ENCODE measurements at regions not wholly inside any gene's neighbourhood (a gene's known extent, or its start where the extent isn't known, plus 50 kb on each side); places are given as distances from the start of the nearest gene placed in this dataset.
A peak's percentile ranks its signal among the peaks of the same experiment; 100 is the strongest.

- Histone ChIP-seq H2AFZ (ENCODE audit: low read depth) (no peak overlapping the region), H3F3A (replicated peaks; ENCODE audit: insufficient read depth) (no peaks in the 10 kb centered on the region), H3K4me2 (no peak overlapping the region), H3K79me2 (ENCODE audit: insufficient read depth) (no peaks in the 10 kb centered on the region), H3K36me3 (replicated peaks in 1 of 2; ENCODE audit: control insufficient read depth in 1 of 2, insufficient read depth in 2 of 2, low read length in 1 of 2) (no peaks in the 10 kb centered on the region), H3K9ac (no peak overlapping the region), H4K20me1 (ENCODE audit: insufficient read depth) (no peaks in the 10 kb centered on the region), H3K4me1 (ENCODE audit: control insufficient read depth in 1 of 2, insufficient read depth in 2 of 2, low read depth in 1 of 2, low read length in 1 of 2) (no peaks in the 10 kb centered on the region), H3K27ac (ENCODE audit: low read depth in 2 of 2, low read length in 1 of 2) (no peak overlapping the region), H3K9me3 (no peaks in the 10 kb centered on the region), H3K27me3 (ENCODE audit: insufficient read depth) (no peaks in the 10 kb centered on the region; the same call in 1 of the 2 replicates), H3K9me2 (no peaks in the 10 kb centered on the region), H3K4me3 (ENCODE audit: low read depth in 2 of 2, low read length in 1 of 2) (no peak overlapping the region)
- 17% methylated on average over 1 of the region's 1 CpG for WGBS (ENCODE audit: low lambda C conversion rate)
- CTCF ChIA-PET, result interaction anchor here (0.9 kb wide), 1 partner anchor 18 kb away, joined by 3 read pairs; no protein-coding TSS in a partner anchor
- DNase-seq, result no peak
- TF ChIP-seq NFIC (IDR thresholded peaks at IDR 0.05; ENCODE audit: borderline replicate concordance), result no peak
- TF ChIP-seq RFX5 (IDR thresholded peaks at IDR 0.05; ENCODE audit: low read length), result no peak
- no peak for TF ChIP-seq EZH2phosphoT487 (IDR thresholded peaks at IDR 0.05; ENCODE audit: borderline replicate concordance, low read depth)
- no peak for TF ChIP-seq MAX (IDR thresholded peaks at IDR 0.05; ENCODE audit: low read depth)
- POLR2A ChIA-PET, result no interaction called here
Measured at GRCh38 chr2:65622499-65622898, 190.1 kb upstream of the SPRED2 start.

- ChIA-PET POLR2A (no interaction called here), CTCF (interaction anchor here (1.0 to 1.4 kb wide), 3 partner anchors 10 to 18 kb away, joined by 3 read pairs; no protein-coding TSS in a partner anchor)
- no peaks in the 10 kb centered on the region for H3K79me2 ChIP-seq (ENCODE audit: insufficient read depth)
- TF ChIP-seq RAD21 (IDR thresholded peaks at IDR 0.05; ENCODE audit: low read length) (peak; percentile 56), EZH2phosphoT487 (IDR thresholded peaks at IDR 0.05; ENCODE audit: borderline replicate concordance, low read depth) (no peak), RCOR1 (IDR thresholded peaks at IDR 0.05; ENCODE audit: low read length) (no peak), ZBTB33 (IDR thresholded peaks at IDR 0.05; ENCODE audit: borderline replicate concordance, low read depth) (no peak), GATA2 (CRISPR knock-in tag; IDR thresholded peaks at IDR 0.05) (no peak), FOXJ3 (CRISPR knock-in tag; IDR thresholded peaks at IDR 0.05) (no peak), IRF3 (IDR thresholded peaks at IDR 0.05; ENCODE audit: low read depth, low read length) (no peak), GABPA (IDR thresholded peaks at IDR 0.05; ENCODE audit: low read depth) (no peak), CTCF (IDR thresholded peaks at IDR 0.05) (peak; percentile 25), ELF1 (IDR thresholded peaks at IDR 0.05) (no peak), NRF1 (IDR thresholded peaks at IDR 0.05; ENCODE audit: low read depth, low read length) (no peak), PBX3 (IDR thresholded peaks at IDR 0.05) (no peak), SMC3 (IDR thresholded peaks at IDR 0.05; ENCODE audit: low read depth, low read length) (0 out of 2 replicates have a peak, but pooled peaks have one; percentile 23), USF1 (IDR thresholded peaks at IDR 0.05; ENCODE audit: borderline replicate concordance, low read depth) (no peak), TEAD4 (IDR thresholded peaks at IDR 0.05; ENCODE audit: borderline replicate concordance, insufficient read depth) (no peak), YY1 (IDR thresholded peaks at IDR 0.05; ENCODE audit: low read depth) (no peak)
- no peak overlapping the region for H3K4me3 ChIP-seq (ENCODE audit: low read depth in 2 of 2, low read length in 1 of 2)
- no peaks in the 10 kb centered on the region for H3K36me3 ChIP-seq (replicated peaks in 1 of 2; ENCODE audit: control insufficient read depth in 1 of 2, insufficient read depth in 2 of 2, low read length in 1 of 2)
- H3K9ac ChIP-seq, result no peak overlapping the region
- H3K4me1 ChIP-seq (ENCODE audit: control insufficient read depth in 1 of 2, insufficient read depth in 2 of 2, low read depth in 1 of 2, low read length in 1 of 2), result no peaks in the 10 kb centered on the region
- H3F3A ChIP-seq (replicated peaks; ENCODE audit: insufficient read depth), result no peaks in the 10 kb centered on the region
- no peaks in the 10 kb centered on the region for H3K9me3 ChIP-seq
- no peak for DNase-seq
- 58% methylated on average over 1 of the region's 1 CpG for WGBS (ENCODE audit: low lambda C conversion rate)
- no peaks in the 10 kb centered on the region for H4K20me1 ChIP-seq (ENCODE audit: insufficient read depth)
- no peaks in the 10 kb centered on the region for H3K9me2 ChIP-seq
- H3K27ac ChIP-seq (ENCODE audit: low read depth in 2 of 2, low read length in 1 of 2), result no peak overlapping the region
- no peak overlapping the region for H3K4me2 ChIP-seq
- H3K27me3 ChIP-seq (ENCODE audit: insufficient read depth), result no peaks in the 10 kb centered on the region; the same call in 1 of the 2 replicates
- H2AFZ ChIP-seq (ENCODE audit: low read depth), result no peak overlapping the region
Measured at GRCh38 chr2:65620524-65620923, 188.1 kb upstream of the SPRED2 start.
